Astrocyte (in vitro differentiated cells and primary cell): ENCODE measurements at regions not wholly inside any gene's neighbourhood (a gene's known extent, or its start where the extent isn't known, plus 50 kb on each side); places are given as distances from the start of the nearest gene placed in this dataset.

Source experiments
- DNase-seq: peaks from one replicate; pipeline ENCODE4 v3.0.0-alpha.2; 2010; ENCODE audit warnings: low read depth
- FAIRE-seq: peaks from 2 replicates; lab custom pipeline; 2011; peaks lifted over from hg19 to GRCh38; lab: Jason Lieb, UNC
- H2AFZ ChIP-seq: 2 replicates; pipeline ENCODE4 v1.6.0; 2012; ENCODE audit warnings: low read depth, low read length, inconsistent platforms
- H3K27ac ChIP-seq: 2 replicates; pipeline ENCODE4 v1.5.1; 2011; ENCODE audit warnings: low read depth, low read length, inconsistent platforms
- H3K27me3 ChIP-seq: 2 replicates; pipeline ENCODE4 v1.6.0; 2011; ENCODE audit warnings: low read length, inconsistent platforms; ENCODE audit not compliant: insufficient read depth
- H3K36me3 ChIP-seq: 2 replicates; pipeline ENCODE4 v1.5.1; 2011; ENCODE audit warnings: low read length, inconsistent platforms; ENCODE audit not compliant: insufficient read depth
- H3K4me1 ChIP-seq: 2 replicates; pipeline ENCODE4 v1.5.1; 2011; ENCODE audit warnings: low read length, inconsistent platforms; ENCODE audit not compliant: insufficient read depth
- H3K4me2 ChIP-seq: 2 replicates; pipeline ENCODE4 v1.6.0; 2012; ENCODE audit warnings: low read length, inconsistent platforms
- H3K4me3 ChIP-seq: 2 replicates; pipeline ENCODE4 v1.5.1; 2011; ENCODE audit warnings: low read depth, mild to moderate bottlenecking, low read length, inconsistent platforms; ENCODE audit not compliant: insufficient read depth
- H3K79me2 ChIP-seq: 2 replicates; pipeline ENCODE4 v1.6.0; 2012; ENCODE audit warnings: mild to moderate bottlenecking, low read length, inconsistent platforms; ENCODE audit not compliant: insufficient read depth
- H3K9ac ChIP-seq: 2 replicates; pipeline ENCODE4 v1.6.0; 2012; ENCODE audit warnings: mild to moderate bottlenecking, low read length, inconsistent platforms
- H3K9me3 ChIP-seq: 2 replicates; pipeline ENCODE4 v1.5.1; 2012; ENCODE audit warnings: low read depth, mild to moderate bottlenecking, low read length, inconsistent platforms; ENCODE audit not compliant: insufficient read depth
- H4K20me1 ChIP-seq: 2 replicates; pipeline ENCODE4 v1.6.0; 2012; ENCODE audit warnings: low read length, inconsistent platforms; ENCODE audit not compliant: insufficient read depth
- H3K27ac Mint-ChIP-seq: one replicate; pipeline ENCODE4 v1.8.0; 2021; ENCODE audit warnings: mild to moderate bottlenecking, mixed read lengths; ENCODE audit not compliant: unreplicated experiment
- H3K27me3 Mint-ChIP-seq: one replicate; pipeline ENCODE4 v1.8.0; 2021; ENCODE audit warnings: low read depth, mixed read lengths; ENCODE audit not compliant: unreplicated experiment
- H3K36me3 Mint-ChIP-seq: one replicate; pipeline ENCODE4 v1.8.0; 2021; ENCODE audit warnings: low read depth, mixed read lengths; ENCODE audit not compliant: unreplicated experiment
- H3K4me1 Mint-ChIP-seq: one replicate; pipeline ENCODE4 v1.8.0; 2021; ENCODE audit warnings: low read depth, mixed read lengths; ENCODE audit not compliant: unreplicated experiment
- H3K4me3 Mint-ChIP-seq: one replicate; pipeline ENCODE4 v1.8.0; 2021; ENCODE audit warnings: mild to moderate bottlenecking, moderate library complexity, mixed read lengths; ENCODE audit not compliant: unreplicated experiment
- H3K9me3 Mint-ChIP-seq: one replicate; pipeline ENCODE4 v1.8.0; 2021; ENCODE audit warnings: mild to moderate bottlenecking, mixed read lengths; ENCODE audit not compliant: unreplicated experiment
- CTCF ChIP-seq: IDR thresholded peaks from 2 replicates; pipeline ENCODE4 v1.5.1; 2011; ENCODE audit warnings: low read depth, mild to moderate bottlenecking, inconsistent platforms, low read length, moderate library complexity; ENCODE audit not compliant: insufficient read depth
- EZH2 ChIP-seq: IDR thresholded peaks from 2 replicates; pipeline ENCODE4 v1.6.1; 2012; ENCODE audit warnings: mild to moderate bottlenecking, low read length, inconsistent platforms; ENCODE audit not compliant: insufficient read depth

- no peaks in the 10 kb centered on the region for H3K27me3 ChIP-seq
- H3K4me3 ChIP-seq: no peak overlapping the region
- Mint-ChIP-seq H3K36me3 (peaks cover 2% of the 10 kb centered on the region), H3K27ac (no peak overlapping the region), H3K9me3 (peaks cover 23% of the 10 kb centered on the region), H3K27me3 (no peaks in the 10 kb centered on the region), H3K4me3 (no peak overlapping the region), H3K4me1 (peaks cover 8% of the 10 kb centered on the region)
- H2AFZ ChIP-seq: peak overlapping the region; percentile 59
- H3K9me3 ChIP-seq: peaks cover 3% of the 10 kb centered on the region
- TF ChIP-seq EZH2: no peak
- no peak for TF ChIP-seq CTCF
- no peaks in the 10 kb centered on the region for H4K20me1 ChIP-seq
- FAIRE-seq: no peak
- peaks cover 10% of the 10 kb centered on the region for H3K4me1 ChIP-seq
- no peaks in the 10 kb centered on the region for H3K36me3 ChIP-seq
- H3K79me2 ChIP-seq: no peaks in the 10 kb centered on the region
- peak overlapping the region; percentile 69 for H3K4me2 ChIP-seq
- H3K9ac ChIP-seq: peak overlapping the region; percentile 29
- no peak overlapping the region for H3K27ac ChIP-seq
- peak; percentile 13 for DNase-seq
Observed at GRCh38 chr6:11298651-11299420, 66.4 kb upstream of the NEDD9 start.

- Histone ChIP-seq H3K4me3 (no peak overlapping the region), H2AFZ (no peak overlapping the region), H3K27me3 (no peaks in the 10 kb centered on the region), H3K9me3 (peaks cover 3% of the 10 kb centered on the region), H3K27ac (no peak overlapping the region), H4K20me1 (no peaks in the 10 kb centered on the region), H3K36me3 (no peaks in the 10 kb centered on the region), H3K4me2 (no peak overlapping the region), H3K79me2 (no peaks in the 10 kb centered on the region), H3K9ac (no peak overlapping the region), H3K4me1 (peaks cover 10% of the 10 kb centered on the region)
- Mint-ChIP-seq H3K4me1 (peaks cover 9% of the 10 kb centered on the region), H3K27me3 (no peaks in the 10 kb centered on the region), H3K27ac (no peak overlapping the region), H3K36me3 (peaks cover 2% of the 10 kb centered on the region), H3K4me3 (no peak overlapping the region), H3K9me3 (peaks cover 23% of the 10 kb centered on the region)
- DNase-seq (no peak), FAIRE-seq (no peak)
- TF ChIP-seq CTCF (no peak), EZH2 (no peak)
Observed at GRCh38 chr6:11297376-11297729, 64.9 kb upstream of the NEDD9 start.
